Kidney epithelial cell (primary cell): ENCODE measurements at regions not wholly inside any gene's neighbourhood (a gene's known extent, or its start where the extent isn't known, plus 50 kb on each side); places are given as distances from the start of the nearest gene placed in this dataset.

Experiments
- DNase-seq: peaks from one replicate; pipeline ENCODE4 v3.0.0-alpha.2; 2010; ENCODE audit warnings: low read depth
- H3K27me3 ChIP-seq: 2 replicates; pipeline ENCODE4 v1.6.0; 2011; ENCODE audit warnings: low read length; ENCODE audit not compliant: control insufficient read depth, insufficient read depth
- H3K36me3 ChIP-seq: 2 replicates; pipeline ENCODE4 v1.5.1; 2011; ENCODE audit warnings: low read length; ENCODE audit not compliant: control insufficient read depth, insufficient read depth
- H3K4me3 ChIP-seq: 2 replicates; pipeline ENCODE4 v1.5.1; 2011; ENCODE audit warnings: low read depth, mild to moderate bottlenecking, control low read depth, low read length
- CTCF ChIP-seq: IDR thresholded peaks from 2 replicates; pipeline ENCODE4 v1.5.1; 2011; ENCODE audit warnings: mild to moderate bottlenecking, moderate library complexity, low read length, control low read depth, inconsistent platforms; ENCODE audit not compliant: insufficient read depth, poor library complexity, severe bottlenecking

GRCh38 chr2:158918452-158918851 lies 50.0 kb upstream of the TANC1 start:
- Histone ChIP-seq H3K4me3 (no peak overlapping the region), H3K27me3 (no peaks in the 10 kb centered on the region), H3K36me3 (no peaks in the 10 kb centered on the region)
- no peak for DNase-seq
- TF ChIP-seq CTCF: no peak
